ENCODE measurements at regions not wholly inside any gene's neighbourhood (a gene's known extent, or its start where the extent isn't known, plus 50 kb on each side); places are given as distances from the start of the nearest gene placed in this dataset.

GRCh38 chr2:223439786-223440185, 162.4 kb downstream of the SCG2 start:
- Histone ChIP-seq H3K4me2 (ENCODE audit: low read length) (no peak overlapping the region), H3K9me3 (ENCODE audit: insufficient read depth, low read depth, low read length) (no peaks in the 10 kb centered on the region), H3K79me2 (ENCODE audit: insufficient read depth, low read length) (no peaks in the 10 kb centered on the region), H3K9ac (ENCODE audit: low read length) (no peak overlapping the region), H3K27me3 (ENCODE audit: insufficient read depth, low read length) (no peaks in the 10 kb centered on the region), H3K4me1 (ENCODE audit: insufficient read depth, low read length) (no peaks in the 10 kb centered on the region), H2AFZ (ENCODE audit: low read depth, low read length) (no peak overlapping the region), H3K27ac (ENCODE audit: low read depth, low read length) (no peak overlapping the region), H4K20me1 (ENCODE audit: insufficient read depth, low read length) (no peaks in the 10 kb centered on the region), H3K36me3 (ENCODE audit: insufficient read depth, low read length) (no peaks in the 10 kb centered on the region), H3K4me3 (ENCODE audit: insufficient read depth, low read depth, low read length) (no peak overlapping the region)
- no peaks in the 10 kb centered on the region for H3K36me3 Mint-ChIP-seq (ENCODE audit: low read depth, unreplicated experiment)
- no peak for DNase-seq (ENCODE audit: low read depth)
- FAIRE-seq, result no peak
- no peak overlapping the region for H3K27ac Mint-ChIP-seq (ENCODE audit: unreplicated experiment)
- H3K4me1 Mint-ChIP-seq (ENCODE audit: low read depth, unreplicated experiment), result no peaks in the 10 kb centered on the region
- peaks cover 6% of the 10 kb centered on the region for H3K27me3 Mint-ChIP-seq (ENCODE audit: low read depth, unreplicated experiment)
- TF ChIP-seq CTCF (IDR thresholded peaks at IDR 0.05; ENCODE audit: insufficient read depth, low read depth, low read length) (no peak), EZH2 (IDR thresholded peaks at IDR 0.05; ENCODE audit: insufficient read depth, low read length) (no peak)
- H3K4me3 Mint-ChIP-seq (ENCODE audit: unreplicated experiment), result no peak overlapping the region
- H3K9me3 Mint-ChIP-seq (ENCODE audit: unreplicated experiment), result peaks cover 2% of the 10 kb centered on the region

- no peak for TF ChIP-seq CTCF (IDR thresholded peaks at IDR 0.05; ENCODE audit: insufficient read depth, low read depth, low read length)
- no peak for TF ChIP-seq EZH2 (IDR thresholded peaks at IDR 0.05; ENCODE audit: insufficient read depth, low read length)
- no peak overlapping the region for H3K4me2 ChIP-seq (ENCODE audit: low read length)
- Mint-ChIP-seq H3K36me3 (ENCODE audit: low read depth, unreplicated experiment) (no peaks in the 10 kb centered on the region), H3K27ac (ENCODE audit: unreplicated experiment) (no peak overlapping the region), H3K4me1 (ENCODE audit: low read depth, unreplicated experiment) (no peaks in the 10 kb centered on the region), H3K27me3 (ENCODE audit: low read depth, unreplicated experiment) (peaks cover 3% of the 10 kb centered on the region), H3K9me3 (ENCODE audit: unreplicated experiment) (no peaks in the 10 kb centered on the region), H3K4me3 (ENCODE audit: unreplicated experiment) (no peak overlapping the region)
- H2AFZ ChIP-seq (ENCODE audit: low read depth, low read length), result no peak overlapping the region
- H3K4me1 ChIP-seq (ENCODE audit: insufficient read depth, low read length), result no peaks in the 10 kb centered on the region
- peak; percentile 70 for DNase-seq (ENCODE audit: low read depth)
- no peak overlapping the region for H3K4me3 ChIP-seq (ENCODE audit: insufficient read depth, low read depth, low read length)
- no peak for FAIRE-seq
- H3K79me2 ChIP-seq (ENCODE audit: insufficient read depth, low read length), result no peaks in the 10 kb centered on the region
- no peaks in the 10 kb centered on the region for H3K27me3 ChIP-seq (ENCODE audit: insufficient read depth, low read length)
- H3K27ac ChIP-seq (ENCODE audit: low read depth, low read length), result no peak overlapping the region
- H4K20me1 ChIP-seq (ENCODE audit: insufficient read depth, low read length), result no peaks in the 10 kb centered on the region
- H3K9ac ChIP-seq (ENCODE audit: low read length), result no peak overlapping the region
- H3K9me3 ChIP-seq (ENCODE audit: insufficient read depth, low read depth, low read length), result no peaks in the 10 kb centered on the region
- H3K36me3 ChIP-seq (ENCODE audit: insufficient read depth, low read length), result no peaks in the 10 kb centered on the region
These were observed 159.3 kb downstream of the SCG2 start for GRCh38 chr2:223442847-223443246.

GRCh38 chr2:223450246-223450645, 151.9 kb downstream of the SCG2 start:
- Histone ChIP-seq H4K20me1 (ENCODE audit: insufficient read depth, low read length) (no peaks in the 10 kb centered on the region), H3K4me1 (ENCODE audit: insufficient read depth, low read length) (no peaks in the 10 kb centered on the region), H3K9ac (ENCODE audit: low read length) (no peak overlapping the region), H3K36me3 (ENCODE audit: insufficient read depth, low read length) (no peaks in the 10 kb centered on the region), H3K4me3 (ENCODE audit: insufficient read depth, low read depth, low read length) (no peak overlapping the region), H3K27ac (ENCODE audit: low read depth, low read length) (no peak overlapping the region), H3K4me2 (ENCODE audit: low read length) (no peak overlapping the region), H2AFZ (ENCODE audit: low read depth, low read length) (no peak overlapping the region), H3K27me3 (ENCODE audit: insufficient read depth, low read length) (no peaks in the 10 kb centered on the region), H3K79me2 (ENCODE audit: insufficient read depth, low read length) (no peaks in the 10 kb centered on the region), H3K9me3 (ENCODE audit: insufficient read depth, low read depth, low read length) (peaks cover 4% of the 10 kb centered on the region)
- Mint-ChIP-seq H3K36me3 (ENCODE audit: low read depth, unreplicated experiment) (no peaks in the 10 kb centered on the region), H3K27ac (ENCODE audit: unreplicated experiment) (no peak overlapping the region), H3K4me1 (ENCODE audit: low read depth, unreplicated experiment) (no peaks in the 10 kb centered on the region), H3K4me3 (ENCODE audit: unreplicated experiment) (no peak overlapping the region), H3K9me3 (ENCODE audit: unreplicated experiment) (peaks cover 20% of the 10 kb centered on the region), H3K27me3 (ENCODE audit: low read depth, unreplicated experiment) (no peaks in the 10 kb centered on the region)
- TF ChIP-seq EZH2 (IDR thresholded peaks at IDR 0.05; ENCODE audit: insufficient read depth, low read length) (no peak), CTCF (IDR thresholded peaks at IDR 0.05; ENCODE audit: insufficient read depth, low read depth, low read length) (no peak)
- FAIRE-seq (no peak), DNase-seq (ENCODE audit: low read depth) (no peak)
